Breast epithelium (tissue), 4 donors: ENCODE measurements at regions not wholly inside any gene's neighbourhood (a gene's known extent, or its start where the extent isn't known, plus 50 kb on each side); places are given as distances from the start of the nearest gene placed in this dataset.

Experiments
- DNase-seq, 2 donors: peaks; one replicate each; pipeline ENCODE4 v3.0.0-alpha.2; 2019; ENCODE audit warnings: low spot score in 2 of 2
- H3K27ac ChIP-seq, 2 donors: fragments of 200-600 bp; sonication (generic) in 1 of 2; one replicate each; pipeline ENCODE4 v1.5.1; 2016 to 2019; ENCODE audit warnings: mild to moderate bottlenecking in 1 of 2
- H3K27me3 ChIP-seq, 2 donors: fragments of 200-600 bp; sonication (generic) in 1 of 2; one replicate each; pipeline versions ENCODE4 v1.5.1 to v1.6.0; 2017 to 2019; ENCODE audit warnings: control low read depth in 1 of 2, mild to moderate bottlenecking in 1 of 2
- H3K36me3 ChIP-seq: fragments of 200-600 bp; one replicate; pipeline ENCODE4 v1.5.1; 2019
- H3K4me1 ChIP-seq, 2 donors: fragments of 200-600 bp; sonication (generic); one replicate each; pipeline ENCODE4 v1.5.1; 2016 to 2019; ENCODE audit warnings: control low read depth in 1 of 2
- H3K4me3 ChIP-seq, 3 donors: fragments of 200-600 bp; sonication (generic); 1 replicate in 2 of 3; 2 replicates in 1 of 3; pipeline ENCODE4 v1.5.1; 2016 to 2019; ENCODE audit warnings: mild to moderate bottlenecking in 3 of 3, moderate library complexity in 2 of 3
- H3K9me3 ChIP-seq, 2 donors: fragments of 200-600 bp; sonication (generic) in 1 of 2; one replicate each; pipeline ENCODE4 v1.5.1; 2016 to 2019; ENCODE audit warnings: control low read depth in 1 of 2
- CTCF ChIP-seq, 3 donors: fragments of 450-650 bp; IDR thresholded peaks; one replicate each; pipeline ENCODE4 v1.5.1; 2016 to 2017; ENCODE audit warnings: antibody characterized with exemption in 3 of 3, mild to moderate bottlenecking in 3 of 3, moderate library complexity in 3 of 3
- POLR2A ChIP-seq: fragments of 450-650 bp; IDR thresholded peaks from one replicate; pipeline ENCODE4 v1.6.1; 2016; ENCODE audit warnings: antibody characterized with exemption, mild to moderate bottlenecking, moderate library complexity
- POLR2AphosphoS5 ChIP-seq, 3 donors: sonication (generic); formaldehyde crosslinking; IDR thresholded peaks; one replicate each; pipeline ENCODE4 v1.6.1; 2017; ENCODE audit warnings: antibody characterized with exemption in 3 of 3
- intact Hi-C: fragments of 100-400 bp; cut with DNase I; formaldehyde crosslinking; loops from one replicate; pipeline ENCODE4 v1.15.1; 2023; ENCODE audit warnings: low total_unique reads

GRCh38 chr22:46070215-46070802, 80.0 kb upstream of the PPARA start:
- peak overlapping the region; percentile 85 to 98 (median 91) for H3K4me3 ChIP-seq

GRCh38 chr22:46070803-46071450, 79.4 kb upstream of the PPARA start:
- Histone ChIP-seq H3K4me3 (peak overlapping the region; percentile 85 to 98 (median 97)), H3K27me3 (no peaks in the 10 kb centered on the region), H3K9me3 (no peaks in the 10 kb centered on the region), H3K36me3 (no peaks in the 10 kb centered on the region), H3K27ac (peak overlapping the region; percentile 100), H3K4me1 (no peaks in the 10 kb centered on the region)
- intact Hi-C loops, result no loop called here
- peak in 1 of 3 donors; percentile 21 for TF ChIP-seq POLR2AphosphoS5 (IDR thresholded peaks at IDR 0.05)
- no peak for TF ChIP-seq POLR2A
- TF ChIP-seq CTCF (IDR thresholded peaks at IDR 0.05), result peak in 1 of 3 donors; percentile 8
- DNase-seq, result peak in 1 of 2 donors; percentile 54

More at GRCh38 chr22:46070215-46070802, 80.0 kb upstream of the PPARA start:
- peak in 1 of 2 donors; percentile 78 for DNase-seq
- Histone ChIP-seq H3K36me3 (no peaks in the 10 kb centered on the region), H3K4me1 (no peaks in the 10 kb centered on the region), H3K27me3 (no peaks in the 10 kb centered on the region), H3K9me3 (no peaks in the 10 kb centered on the region), H3K27ac (peak overlapping the region; percentile 100)
- intact Hi-C loops, result no loop called here
- TF ChIP-seq CTCF (IDR thresholded peaks at IDR 0.05) (peak in 1 of 3 donors; percentile 4), POLR2A (no peak), POLR2AphosphoS5 (IDR thresholded peaks at IDR 0.05) (peak in 2 of 3 donors; percentile 15 to 28)

GRCh38 chr22:46071451-46072109, 78.7 kb upstream of the PPARA start:
- peak; percentile 88 to 96 for DNase-seq
- Histone ChIP-seq H3K4me1 (no peaks in the 10 kb centered on the region), H3K9me3 (no peaks in the 10 kb centered on the region), H3K36me3 (no peaks in the 10 kb centered on the region), H3K27ac (peak overlapping the region; percentile 99 to 100), H3K27me3 (no peaks in the 10 kb centered on the region), H3K4me3 (peak overlapping the region; percentile 85 to 98 (median 97))
- TF ChIP-seq POLR2AphosphoS5 (IDR thresholded peaks at IDR 0.05), result peak; percentile 82 to 94 (median 89)
- no peak for TF ChIP-seq CTCF (IDR thresholded peaks at IDR 0.05)
- intact Hi-C loops, result no loop called here

- TF ChIP-seq CTCF (IDR thresholded peaks at IDR 0.05) (no peak), POLR2AphosphoS5 (IDR thresholded peaks at IDR 0.05) (peak; percentile 12 to 41 (median 39)), POLR2A (no peak)
- Histone ChIP-seq H3K4me3 (peak overlapping the region; percentile 85 to 98 (median 97)), H3K27me3 (no peaks in the 10 kb centered on the region), H3K4me1 (no peaks in the 10 kb centered on the region), H3K36me3 (no peaks in the 10 kb centered on the region), H3K27ac (peak overlapping the region; percentile 99 to 100), H3K9me3 (no peaks in the 10 kb centered on the region)
- intact Hi-C loops, result no loop called here
- DNase-seq, result peak; percentile 52 to 75
These were observed 78.0 kb upstream of the PPARA start for GRCh38 chr22:46072110-46072881.
